NB4 (cell line): ENCODE measurements at regions not wholly inside any gene's neighbourhood (a gene's known extent, or its start where the extent isn't known, plus 50 kb on each side); places are given as distances from the start of the nearest gene placed in this dataset.
"Not testable (repeated sequence)": the region's sequence is repeated elsewhere in the genome, so short reads cannot be mapped to it uniquely, and the experiment has no call there.

Source experiments
- CTCF ChIP-seq: IDR thresholded peaks from one replicate; pipeline ENCODE4 v1.5.1; 2012; ENCODE audit warnings: low read depth, low read length
- MAX ChIP-seq: IDR thresholded peaks from 2 replicates; pipeline ENCODE4 v1.6.1; 2011; ENCODE audit warnings: low read depth, low read length

- TF ChIP-seq MAX, CTCF: not testable (repeated sequence)
Measured at GRCh38 chr6:157750973-157751372, 72.1 kb upstream of the SNX9 start.
